ENCODE measurements at regions not wholly inside any gene's neighbourhood (a gene's known extent, or its start where the extent isn't known, plus 50 kb on each side); places are given as distances from the start of the nearest gene placed in this dataset.

DNA sequence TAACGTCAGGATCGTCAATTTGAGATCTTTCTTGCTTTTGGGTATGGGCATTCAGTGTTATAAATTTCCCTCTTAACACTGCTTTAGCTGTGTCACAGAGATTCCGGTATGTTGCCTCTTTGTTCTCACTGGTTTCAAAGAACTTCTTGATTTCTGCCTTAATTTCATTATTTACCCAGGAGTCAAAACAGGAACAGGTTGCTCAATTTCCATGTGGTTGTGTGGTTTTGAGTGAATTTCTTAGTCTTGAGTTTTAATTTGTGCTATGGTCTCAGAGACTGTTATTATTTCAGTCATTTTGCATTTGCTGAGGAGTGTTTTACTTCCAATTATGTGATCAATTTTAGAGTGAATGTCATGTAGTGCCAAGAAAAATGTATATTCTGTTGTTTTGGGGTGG, 153.1 kb downstream of the PCDH17 start:
- DNase-seq (ENCODE audit: low read depth in 2 of 2) = no peak

DNA sequence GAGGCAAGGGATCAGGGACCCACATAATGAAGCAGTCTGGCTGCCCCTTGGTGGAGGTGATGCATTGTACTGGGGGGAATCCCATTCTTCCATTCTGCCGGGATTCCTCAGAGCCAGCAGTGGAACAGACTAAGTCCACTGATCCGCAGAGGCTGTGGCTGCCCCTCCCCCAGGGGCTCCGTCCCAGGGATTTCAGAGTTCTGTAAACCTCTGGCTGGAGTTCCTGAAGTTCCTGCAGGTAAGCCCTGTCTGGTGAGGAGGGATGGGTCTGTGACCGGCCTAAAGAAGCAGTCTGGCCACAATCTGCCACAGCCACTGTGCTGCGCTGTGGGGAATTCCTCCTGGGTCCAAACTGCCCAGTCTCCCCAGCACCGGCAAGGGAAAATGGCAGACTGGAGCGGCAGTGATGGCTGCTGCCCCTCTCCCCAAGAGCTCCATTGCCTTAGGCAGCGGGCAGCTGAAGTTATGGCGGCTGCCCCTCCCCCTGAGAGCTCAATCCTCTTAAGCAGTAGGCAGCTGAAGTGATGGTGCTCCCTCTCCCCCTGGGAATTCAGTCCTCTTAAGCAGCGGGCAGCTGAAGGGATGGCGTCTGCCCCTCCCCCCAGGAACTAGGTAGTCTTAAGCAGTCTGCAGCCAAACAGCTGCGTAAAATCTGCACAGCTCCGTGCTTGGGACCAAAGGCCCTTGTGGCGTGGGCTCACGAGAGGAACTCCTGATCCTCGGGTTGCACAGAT, 155.7 kb downstream of the PCDH17 start:
- DNase-seq (ENCODE audit: low read depth in 2 of 2) = no peak

DNA sequence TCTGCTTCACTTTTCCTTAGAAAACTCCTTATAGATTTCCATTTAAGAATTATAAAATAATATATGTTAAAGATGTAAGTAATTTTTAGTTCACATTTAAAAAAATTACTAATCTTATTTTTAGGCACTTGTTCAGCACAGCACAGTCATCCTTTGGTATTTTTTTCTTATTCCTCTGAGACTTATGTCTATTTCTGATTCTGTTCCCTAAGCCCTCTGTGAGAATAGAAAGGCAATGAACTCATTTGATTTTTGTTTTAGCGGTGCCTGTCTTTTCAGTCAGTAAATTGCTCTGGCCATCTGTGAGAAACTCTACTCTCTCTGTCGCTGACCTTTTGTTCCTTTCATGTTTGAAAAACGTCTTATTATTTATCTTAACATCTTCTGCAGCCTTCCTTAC, 168.1 kb downstream of the PCDH17 start:
- no peak for DNase-seq (ENCODE audit: low read depth in 2 of 2)

DNA sequence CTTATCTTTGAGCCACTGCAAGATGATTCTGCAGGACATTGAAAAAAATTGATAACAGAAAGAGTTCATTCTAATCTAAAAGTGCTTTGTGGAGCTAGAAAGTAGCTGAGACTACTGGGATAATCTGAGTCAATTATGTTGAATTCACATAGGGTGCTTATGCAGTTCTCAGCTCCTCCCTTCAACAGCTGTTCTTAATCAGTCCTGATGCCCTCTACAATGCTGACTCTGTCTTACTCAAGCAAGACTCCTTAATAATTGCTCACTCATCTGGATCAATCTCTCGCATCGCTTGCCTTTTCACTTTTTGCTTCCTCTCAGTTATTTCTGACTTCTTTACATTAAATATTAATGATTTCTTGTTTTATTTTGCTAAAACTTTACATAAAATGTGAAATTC, 182.1 kb downstream of the PCDH17 start:
- no peak for DNase-seq (ENCODE audit: low read depth in 2 of 2)

DNA sequence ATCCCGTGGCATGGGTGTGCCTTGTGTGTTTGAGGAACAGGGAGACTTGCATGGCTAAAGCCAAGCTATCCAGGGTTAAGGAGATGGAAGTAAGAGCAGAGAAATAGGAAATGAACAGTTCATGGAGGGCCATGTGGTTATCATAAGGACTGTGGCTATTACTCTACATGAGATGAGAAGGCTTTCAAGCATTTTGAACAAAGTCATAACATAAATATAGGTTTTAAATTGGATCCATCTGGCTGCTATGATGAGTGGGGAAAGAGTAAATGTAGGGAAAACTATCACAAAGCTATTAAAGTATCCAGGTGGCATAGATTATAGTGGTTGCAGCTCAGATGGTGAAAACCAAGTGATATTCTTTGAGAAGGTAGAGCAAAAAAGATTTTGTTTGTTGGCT, 184.1 kb downstream of the PCDH17 start:
- DNase-seq (ENCODE audit: low read depth in 2 of 2) = no peak

DNA sequence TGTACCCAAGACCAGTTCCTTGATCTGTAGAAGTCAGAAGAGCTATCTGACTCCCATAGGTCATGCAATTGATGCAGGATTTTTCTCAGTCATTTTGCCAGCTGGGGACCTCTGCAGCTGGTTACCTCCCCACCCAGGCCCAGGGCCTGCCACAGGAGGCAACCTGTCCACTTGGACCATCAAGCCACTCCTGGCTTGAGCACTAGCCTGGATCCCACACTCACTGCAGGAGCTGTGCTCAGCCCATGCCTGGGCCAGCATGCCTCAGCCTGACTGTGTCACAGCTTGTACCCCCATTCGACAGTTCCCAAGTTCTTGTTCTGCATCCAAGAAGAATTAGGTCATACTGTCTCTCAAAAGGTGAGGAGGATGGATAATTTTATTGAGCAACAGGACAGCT, 189.4 kb downstream of the PCDH17 start:
- no peak for DNase-seq (ENCODE audit: low read depth in 2 of 2)

DNA sequence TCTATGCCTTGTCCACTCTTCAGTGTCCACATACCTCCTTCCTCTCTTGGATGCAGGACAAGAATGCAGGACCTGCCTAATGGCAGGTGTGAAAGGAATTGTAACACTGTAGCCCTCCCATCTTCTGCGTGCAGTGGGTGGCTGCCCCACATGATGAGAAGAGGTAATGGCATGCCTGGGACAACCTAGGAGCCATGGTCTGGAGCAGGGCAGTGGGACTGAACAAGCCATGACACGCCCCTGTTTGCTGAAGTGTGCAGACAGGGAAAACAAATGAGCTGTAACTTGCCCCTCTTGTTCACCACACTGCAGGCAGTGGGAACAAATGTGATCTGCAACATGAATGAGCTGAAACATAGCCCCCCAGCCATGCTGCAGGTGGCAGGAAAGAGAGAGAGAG, 192.2 kb downstream of the PCDH17 start:
- DNase-seq (ENCODE audit: low read depth in 2 of 2) = no peak

DNA sequence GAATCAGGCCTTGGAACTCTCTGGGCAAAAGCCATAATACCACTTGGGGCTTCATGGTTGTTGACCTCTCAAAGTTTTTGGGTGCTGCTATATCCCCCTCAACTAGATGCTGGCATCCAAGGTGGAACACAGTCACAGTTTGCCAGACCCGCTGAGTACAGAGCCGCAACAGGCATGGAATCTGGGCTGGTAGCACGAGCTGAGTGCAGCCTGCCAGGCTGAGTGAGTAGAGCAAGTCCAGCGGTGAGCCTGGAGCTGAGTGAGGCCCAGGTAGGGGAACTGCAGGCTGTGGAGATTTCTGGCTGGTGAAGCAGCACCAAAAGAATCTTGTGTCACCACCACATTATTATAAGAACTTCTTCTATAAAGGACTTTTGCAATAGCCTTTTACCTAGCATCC, 192.6 kb downstream of the PCDH17 start:
- no peak for DNase-seq (ENCODE audit: low read depth in 2 of 2)

DNA sequence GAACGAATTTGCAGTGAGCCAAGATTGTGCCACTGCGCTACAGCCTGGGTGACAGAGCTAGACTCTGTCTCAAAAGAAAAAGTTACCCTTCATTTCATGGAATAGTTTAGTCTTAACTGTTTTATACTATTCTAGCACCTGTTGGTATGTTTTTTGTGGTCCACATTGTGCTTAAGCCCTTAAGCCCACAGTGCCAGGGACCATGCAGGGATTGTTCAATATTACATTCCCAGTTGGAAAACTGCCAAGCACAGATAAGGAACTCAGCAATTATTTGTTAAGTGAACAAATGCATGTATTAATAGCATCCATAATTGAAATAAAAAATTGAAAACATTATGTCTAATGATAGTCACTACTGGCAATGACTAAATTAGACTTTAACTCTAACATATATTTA, 193.5 kb downstream of the PCDH17 start:
- DNase-seq (ENCODE audit: low read depth in 2 of 2) = no peak

DNA sequence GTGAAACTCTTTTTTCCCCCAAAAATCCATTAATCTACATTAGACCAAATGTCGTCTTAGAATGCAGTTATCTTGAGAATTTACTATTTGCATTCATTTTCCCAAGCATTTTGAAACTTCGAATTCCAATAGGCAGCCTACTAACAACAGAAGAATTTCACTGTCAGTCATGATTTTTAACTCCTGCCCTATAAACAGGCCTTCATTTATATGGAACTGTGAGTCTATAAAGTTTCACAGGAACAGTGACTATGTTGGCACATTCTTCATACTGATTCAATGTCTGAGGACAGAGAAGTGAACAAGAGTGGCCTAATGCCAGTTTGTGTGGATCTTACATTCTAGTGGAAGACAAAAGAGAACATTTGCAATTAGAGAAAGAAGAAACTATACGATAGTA, 198.0 kb downstream of the PCDH17 start:
- no peak for DNase-seq (ENCODE audit: low read depth in 2 of 2)

DNA sequence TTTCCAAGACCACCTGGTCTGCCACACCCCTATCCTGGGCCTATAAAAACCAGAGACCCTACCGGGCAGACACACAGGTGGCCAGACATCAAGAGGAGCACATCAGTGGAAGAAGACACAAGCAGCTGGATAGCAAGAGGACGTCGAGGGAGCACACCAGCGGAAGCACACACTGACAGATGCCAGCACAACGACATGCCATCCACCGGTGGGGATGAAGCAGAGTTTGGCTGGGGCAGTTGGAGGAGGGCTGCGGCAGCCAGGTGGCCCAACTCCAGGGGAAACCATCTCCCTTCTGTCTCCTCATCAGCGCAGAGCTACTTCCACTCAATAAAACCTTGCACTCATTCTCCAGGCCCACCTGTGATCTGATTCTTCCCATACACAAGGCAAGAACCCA, 200.6 kb downstream of the PCDH17 start:
- DNase-seq (ENCODE audit: low read depth in 2 of 2) = no peak

DNA sequence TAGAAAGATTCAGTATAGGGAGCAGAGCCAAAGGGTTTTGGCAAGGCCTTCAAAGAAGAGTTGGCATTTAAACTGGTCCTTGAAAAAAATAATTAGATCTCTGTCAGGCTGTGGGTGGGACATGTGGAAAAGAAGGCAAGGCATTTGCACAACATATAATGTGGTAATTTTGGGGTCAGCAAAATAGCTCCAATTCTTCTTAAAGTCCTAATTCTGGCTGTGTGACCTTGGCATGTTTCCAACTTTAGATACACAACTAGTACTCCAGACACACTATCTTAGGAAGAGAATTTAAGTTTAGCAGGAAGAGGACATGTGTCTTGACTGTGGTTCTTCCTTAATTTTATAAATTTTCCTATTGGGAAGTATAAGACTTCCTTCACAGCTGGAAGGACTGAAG, 206.3 kb downstream of the PCDH17 start:
- no peak for DNase-seq (ENCODE audit: low read depth in 2 of 2)

DNA sequence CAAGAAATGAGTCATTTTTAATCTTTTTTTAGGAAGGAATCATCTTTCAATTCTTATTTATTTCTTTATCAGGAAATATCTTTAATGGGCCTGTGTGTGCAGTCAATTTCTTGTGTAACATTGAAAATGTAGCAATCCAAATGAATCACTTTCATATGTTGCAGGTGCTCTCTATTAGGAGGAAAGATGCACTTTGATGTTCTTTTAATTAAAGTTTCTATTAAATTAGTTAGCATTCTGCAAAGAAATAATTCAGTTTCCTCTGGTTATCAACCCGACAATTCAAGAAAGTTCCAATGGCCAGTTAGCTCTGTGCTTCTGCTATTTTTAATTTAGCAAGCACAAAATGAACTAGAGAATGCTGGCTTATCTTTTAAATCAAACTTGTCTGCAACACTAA, 212.0 kb downstream of the PCDH17 start:
- no peak for DNase-seq (ENCODE audit: low read depth in 2 of 2)

DNA sequence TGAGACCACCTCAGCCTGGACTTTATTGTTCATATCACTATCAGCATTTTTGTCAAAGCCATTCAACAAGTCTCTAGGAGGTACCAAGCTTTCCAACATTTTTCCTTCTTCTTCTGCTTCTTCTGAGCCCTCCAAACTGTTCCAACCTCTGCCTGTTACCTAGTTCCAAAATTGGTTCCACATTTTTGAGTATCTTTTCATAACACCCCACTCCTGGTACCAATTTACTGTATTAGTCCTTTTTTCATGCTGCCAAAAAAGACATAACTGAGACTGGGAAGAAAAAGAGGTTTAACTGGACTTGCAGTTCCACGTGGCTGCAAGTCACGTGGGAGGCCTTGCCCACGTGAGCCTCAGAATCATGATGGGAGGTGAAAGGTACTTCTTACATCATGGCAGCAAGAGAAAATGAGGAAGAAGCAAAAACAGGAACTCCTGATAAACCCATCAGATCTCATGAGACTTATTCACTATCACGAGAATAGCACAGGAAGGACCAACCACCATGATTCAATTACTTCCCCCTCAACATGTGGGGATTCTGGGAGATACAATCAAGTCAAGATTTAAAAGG, 215.1 kb downstream of the PCDH17 start:
- DNase-seq (ENCODE audit: low read depth in 2 of 2) = no peak

DNA sequence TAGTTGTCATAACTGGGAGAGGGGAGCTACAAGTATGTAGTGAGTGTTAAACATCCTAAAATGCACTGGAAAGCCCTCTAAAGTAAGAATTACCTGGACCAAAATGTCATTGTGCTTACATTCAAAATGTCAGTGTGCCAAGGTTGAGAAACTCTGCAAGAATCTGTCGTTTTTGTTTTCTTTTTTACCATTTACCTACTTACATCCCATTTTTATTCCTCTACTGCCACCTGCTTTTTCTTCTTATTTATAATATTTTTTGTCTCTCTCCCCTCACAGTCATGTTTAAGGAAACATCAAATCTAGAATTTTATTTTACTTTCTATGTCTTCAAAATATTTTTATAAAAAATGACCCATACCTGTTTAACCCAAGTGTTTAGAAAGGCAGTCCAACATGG, 226.4 kb downstream of the PCDH17 start:
- DNase-seq (ENCODE audit: low read depth in 2 of 2) = no peak

DNA sequence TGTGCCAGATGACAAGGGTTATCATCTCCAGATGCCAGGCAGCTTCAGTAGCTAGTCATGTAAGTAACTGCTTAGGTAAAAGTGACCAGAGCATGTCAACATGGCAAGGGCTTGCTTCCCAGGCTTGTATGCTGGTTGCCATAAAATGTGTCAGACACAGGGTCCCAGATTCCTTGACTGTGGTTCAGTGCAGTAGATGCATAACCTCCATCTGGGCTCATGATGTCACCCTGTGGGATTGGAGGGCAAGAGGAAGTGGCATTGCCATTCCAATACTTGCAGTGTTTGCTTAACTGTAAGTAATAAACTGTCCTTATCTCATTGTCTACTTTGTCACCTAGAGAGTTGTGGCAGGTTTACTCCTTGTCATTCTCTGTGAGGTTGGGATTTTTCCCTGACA, 226.8 kb downstream of the PCDH17 start:
- DNase-seq (ENCODE audit: low read depth in 2 of 2) = no peak

DNA sequence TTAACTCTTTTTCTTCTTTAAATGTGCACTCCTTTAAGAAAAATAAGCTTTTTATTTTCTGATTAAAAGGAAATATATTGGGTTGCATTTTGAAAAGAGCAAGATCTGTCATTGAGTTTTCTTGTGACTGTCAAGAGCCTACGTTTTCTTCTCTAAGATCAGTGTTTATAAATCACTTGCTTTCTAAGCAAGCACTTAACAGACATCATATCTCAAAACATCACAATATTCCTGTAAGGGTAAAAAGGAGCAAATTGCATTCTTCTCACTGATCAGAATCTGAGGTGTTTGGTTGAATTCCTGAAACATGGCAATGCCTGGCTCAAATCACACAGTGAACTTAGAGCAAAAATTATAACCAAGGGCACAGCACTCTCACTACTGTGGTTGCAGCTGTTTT, 231.3 kb downstream of the PCDH17 start:
- no peak for DNase-seq (ENCODE audit: low read depth in 2 of 2)

DNA sequence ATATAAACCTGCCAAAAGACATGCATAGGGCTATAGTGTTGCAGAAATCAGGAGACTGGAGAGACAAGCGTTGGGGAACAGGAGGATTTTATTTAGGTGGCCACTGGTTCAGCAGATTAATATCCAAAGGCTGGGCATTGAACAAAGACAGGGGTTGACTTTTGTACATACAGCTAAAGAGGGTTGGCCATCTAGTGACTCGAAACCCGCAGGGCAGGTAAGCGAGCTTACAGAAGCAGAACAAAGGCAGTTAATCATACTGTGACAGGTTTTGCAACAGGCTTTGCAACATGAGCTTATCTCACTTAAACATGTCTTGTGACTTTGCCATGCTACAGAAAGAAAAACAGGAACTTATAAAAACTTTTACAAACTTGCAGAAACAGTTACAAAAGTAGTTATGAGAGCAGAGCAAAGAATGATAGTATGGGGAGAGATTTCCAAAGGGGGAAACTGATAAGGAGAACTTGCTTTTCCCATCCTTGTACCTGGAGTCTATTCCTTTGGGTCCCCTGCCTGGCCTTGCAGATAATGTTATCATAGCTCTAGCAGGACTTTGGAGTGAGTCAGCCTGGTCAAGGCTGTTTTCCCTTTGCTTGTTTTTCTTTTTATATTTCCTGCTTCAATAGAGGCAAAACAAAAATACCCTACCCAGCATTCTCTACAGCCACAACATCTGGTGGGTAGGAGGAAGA, 234.2 kb downstream of the PCDH17 start:
- DNase-seq (ENCODE audit: low read depth in 2 of 2) = no peak

DNA sequence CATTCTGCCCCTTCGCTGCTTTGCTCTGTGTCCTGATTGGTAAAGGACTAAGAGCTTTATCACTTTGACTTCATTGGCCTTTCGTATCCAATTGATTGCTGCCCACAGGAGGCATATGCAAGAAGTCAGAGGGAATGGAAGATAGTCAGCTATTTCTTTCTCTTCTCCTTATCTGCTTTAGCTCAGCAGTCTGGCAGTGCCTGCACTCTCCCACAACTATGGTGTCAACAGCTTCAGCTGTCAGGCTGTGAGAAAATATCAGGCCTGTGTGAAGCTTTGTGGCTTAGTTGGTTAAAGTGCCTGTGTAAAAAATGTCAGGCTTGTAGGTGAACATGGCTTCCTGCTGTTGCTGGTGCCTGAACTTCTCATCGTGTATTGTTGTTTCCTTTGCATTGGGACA, 243.0 kb downstream of the PCDH17 start:
- DNase-seq (ENCODE audit: low read depth in 2 of 2) = no peak

DNA sequence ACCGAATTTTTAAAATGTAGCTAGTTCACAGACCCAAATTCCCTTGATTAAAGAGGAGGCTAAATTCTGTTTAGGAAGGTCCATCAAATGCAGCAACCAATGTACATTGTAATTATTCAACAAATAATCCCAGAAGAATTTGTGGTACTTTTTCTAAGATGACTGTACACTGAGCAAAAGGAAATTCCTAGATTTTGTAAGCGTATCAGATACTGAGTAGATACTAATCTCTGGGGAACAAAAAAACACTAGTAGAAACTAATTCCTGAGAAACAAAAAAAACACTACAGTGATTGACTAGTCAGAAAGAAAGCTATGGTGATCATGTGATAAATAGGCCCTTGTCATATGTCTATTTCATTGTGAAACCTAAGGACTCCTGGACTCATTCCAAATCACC, 246.1 kb downstream of the PCDH17 start:
- no peak for DNase-seq (ENCODE audit: low read depth in 2 of 2)

DNA sequence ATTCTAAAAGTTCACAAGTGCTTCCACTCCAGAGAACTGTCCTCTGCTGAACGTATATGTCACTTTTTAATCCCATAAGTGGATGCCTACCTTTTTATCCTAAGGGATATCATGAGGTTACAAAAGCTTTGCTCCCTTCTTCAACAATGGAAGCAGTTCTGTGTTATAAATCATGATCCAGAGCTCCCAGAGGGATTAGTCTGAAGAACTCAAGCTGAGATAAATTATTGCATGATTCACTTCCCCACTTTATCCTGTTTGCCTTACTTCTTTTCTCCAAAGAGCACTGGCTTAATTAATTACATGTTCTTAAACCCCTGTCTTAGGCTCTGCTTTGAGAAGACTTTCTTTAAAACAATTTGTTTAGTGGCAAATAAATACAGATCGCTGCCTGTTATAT, 246.7 kb downstream of the PCDH17 start:
- no peak for DNase-seq (ENCODE audit: low read depth in 2 of 2)

DNA sequence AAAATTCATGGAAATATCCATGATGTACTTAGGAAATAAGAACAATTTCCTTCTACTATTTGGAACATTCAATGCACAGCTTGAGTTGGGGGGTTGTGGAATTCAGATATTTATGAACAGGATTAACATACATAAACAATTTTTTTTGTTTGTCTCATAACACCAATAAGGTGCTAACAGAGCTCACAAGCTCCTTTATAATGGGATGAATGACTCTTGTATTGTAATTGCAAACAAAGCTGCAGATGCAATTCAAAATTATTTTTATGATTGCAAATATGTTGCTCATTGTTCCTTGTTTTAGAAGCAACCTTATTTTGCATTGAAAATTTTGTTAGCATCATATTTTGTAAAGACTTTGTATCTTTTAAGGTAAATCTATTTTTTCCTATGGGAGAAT, 265.7 kb downstream of the PCDH17 start:
- no peak for DNase-seq (ENCODE audit: low read depth in 2 of 2)

DNA sequence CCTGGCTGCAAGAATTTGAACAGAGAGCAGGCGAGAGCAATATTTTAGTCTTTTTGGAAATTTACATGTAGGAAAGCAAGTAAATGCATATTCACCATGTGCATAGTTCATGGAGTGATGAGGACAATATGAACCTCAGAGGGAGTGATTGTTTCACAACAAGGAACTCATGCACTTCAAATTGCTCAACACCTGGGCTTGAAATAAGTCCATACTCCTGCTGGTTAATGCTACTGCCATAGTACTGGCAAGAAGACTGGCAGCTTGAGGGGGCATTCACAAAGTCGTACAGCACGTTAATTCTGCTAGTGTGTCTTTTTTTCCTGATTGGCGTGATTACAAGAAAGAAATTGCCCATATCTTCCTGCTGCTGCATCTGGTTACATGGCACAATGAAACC, 267.6 kb downstream of the PCDH17 start:
- no peak for DNase-seq (ENCODE audit: low read depth in 2 of 2)

Data from activated CD4-positive, alpha-beta T cell treated with anti-CD3 and anti-CD28 coated beads for 24 hours (primary cell).